ENCODE measurements at regions not wholly inside any gene's neighbourhood (a gene's known extent, or its start where the extent isn't known, plus 50 kb on each side); places are given as distances from the start of the nearest gene placed in this dataset.
A peak's percentile ranks its signal among the peaks of the same experiment; 100 is the strongest.

DNA sequence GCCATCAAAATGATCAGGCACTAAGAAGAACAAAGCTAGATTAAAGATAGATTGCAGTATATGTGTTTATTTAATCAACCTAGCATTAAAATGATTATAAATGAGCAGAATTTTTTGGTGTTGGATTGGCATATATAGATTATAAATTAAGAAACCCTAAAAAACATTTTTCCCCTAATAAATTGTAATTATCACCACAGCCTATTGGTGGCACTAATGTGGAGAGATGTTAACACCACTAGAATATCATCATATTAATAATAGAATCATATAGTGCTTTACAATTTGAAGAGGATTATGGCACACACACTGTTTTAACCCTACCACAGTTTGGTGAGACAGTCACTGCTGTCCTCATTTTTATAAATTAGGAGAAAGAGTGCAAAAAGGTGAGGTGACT lies 112.4 kb upstream of the RND3 start:
- H3K9me3 ChIP-seq: peaks cover 10% of the 10 kb centered on the region
- peaks cover 7% of the 10 kb centered on the region for H3K4me1 Mint-ChIP-seq (ENCODE audit: low read depth, unreplicated experiment)
- H3K36me3 ChIP-seq (ENCODE audit: control insufficient read depth, insufficient read depth, low read length): no peaks in the 10 kb centered on the region
- H3K36me3 Mint-ChIP-seq (ENCODE audit: insufficient read depth, unreplicated experiment): no peaks in the 10 kb centered on the region
- no TSS peak for BruUV-seq (replicated peaks)
- H3K27me3 Mint-ChIP-seq (ENCODE audit: insufficient read depth, unreplicated experiment): no peaks in the 10 kb centered on the region
- H3K27me3 ChIP-seq (replicated peaks; ENCODE audit: control insufficient read depth, insufficient read depth, low read length): no peaks in the 10 kb centered on the region
- peaks cover 16% of the 10 kb centered on the region for H3K4me1 ChIP-seq
- no peaks in the 10 kb centered on the region for H3K9me3 Mint-ChIP-seq (ENCODE audit: unreplicated experiment)
- DNase-seq: no peak
- no peak overlapping the region for H3K4me3 ChIP-seq (ENCODE audit: low read depth, low read length)
- POLR2A ChIA-PET: no interaction called here
- no peak overlapping the region for H3K27ac Mint-ChIP-seq (ENCODE audit: unreplicated experiment)
- intact Hi-C loops (cut with micrococcal nuclease; ENCODE audit: unreplicated experiment): no loop called here
- no peak overlapping the region for H3K4me3 Mint-ChIP-seq (ENCODE audit: unreplicated experiment)
- CTCF ChIA-PET: no interaction called here
- TF ChIP-seq CTCF (IDR thresholded peaks at IDR 0.05; ENCODE audit: insufficient read depth in 1 of 2, low read depth in 1 of 2, low read length in 1 of 2, severe bottlenecking in 1 of 2, unreplicated experiment in 1 of 2): peak in 1 of 2 experiments; percentile 0

DNA sequence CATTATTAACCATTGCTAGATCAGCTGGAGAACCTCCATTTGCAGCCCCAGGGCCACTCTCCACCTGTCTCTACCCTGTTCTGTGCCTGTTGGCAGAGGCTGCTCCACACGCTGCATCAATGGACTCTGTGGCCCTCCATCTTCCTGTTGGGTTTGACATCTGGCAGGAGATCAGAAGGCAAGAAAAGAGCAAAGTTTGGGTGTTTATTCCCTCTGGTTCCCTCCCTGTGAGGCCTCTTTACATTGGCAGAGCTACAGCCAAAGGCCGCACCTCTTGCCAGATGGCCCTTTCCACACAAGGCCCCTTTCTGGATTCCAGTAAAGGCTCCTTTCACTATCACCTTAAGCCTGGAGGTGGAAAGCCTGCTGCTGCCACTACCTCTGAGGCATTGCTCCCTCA lies 110.9 kb upstream of the RND3 start:
- DNase-seq: no peak
- no peak for TF ChIP-seq CTCF (IDR thresholded peaks at IDR 0.05; ENCODE audit: insufficient read depth in 1 of 2, low read depth in 1 of 2, low read length in 1 of 2, severe bottlenecking in 1 of 2, unreplicated experiment in 1 of 2)
- H3K9me3 ChIP-seq: peaks cover 10% of the 10 kb centered on the region
- Mint-ChIP-seq H3K4me1 (ENCODE audit: low read depth, unreplicated experiment) (peaks cover 7% of the 10 kb centered on the region), H3K27me3 (ENCODE audit: insufficient read depth, unreplicated experiment) (no peaks in the 10 kb centered on the region), H3K27ac (ENCODE audit: unreplicated experiment) (peak overlapping the region; percentile 15), H3K36me3 (ENCODE audit: insufficient read depth, unreplicated experiment) (no peaks in the 10 kb centered on the region), H3K4me3 (ENCODE audit: unreplicated experiment) (no peak overlapping the region), H3K9me3 (ENCODE audit: unreplicated experiment) (no peaks in the 10 kb centered on the region)
- peaks cover 16% of the 10 kb centered on the region for H3K4me1 ChIP-seq
- H3K27me3 ChIP-seq (replicated peaks; ENCODE audit: control insufficient read depth, insufficient read depth, low read length): no peaks in the 10 kb centered on the region
- CTCF ChIA-PET: no interaction called here
- no peaks in the 10 kb centered on the region for H3K36me3 ChIP-seq (ENCODE audit: control insufficient read depth, insufficient read depth, low read length)
- no TSS peak for BruUV-seq (replicated peaks)
- POLR2A ChIA-PET: no interaction called here
- H3K4me3 ChIP-seq (ENCODE audit: low read depth, low read length): no peak overlapping the region
- intact Hi-C loops (cut with micrococcal nuclease; ENCODE audit: unreplicated experiment): no loop called here

DNA sequence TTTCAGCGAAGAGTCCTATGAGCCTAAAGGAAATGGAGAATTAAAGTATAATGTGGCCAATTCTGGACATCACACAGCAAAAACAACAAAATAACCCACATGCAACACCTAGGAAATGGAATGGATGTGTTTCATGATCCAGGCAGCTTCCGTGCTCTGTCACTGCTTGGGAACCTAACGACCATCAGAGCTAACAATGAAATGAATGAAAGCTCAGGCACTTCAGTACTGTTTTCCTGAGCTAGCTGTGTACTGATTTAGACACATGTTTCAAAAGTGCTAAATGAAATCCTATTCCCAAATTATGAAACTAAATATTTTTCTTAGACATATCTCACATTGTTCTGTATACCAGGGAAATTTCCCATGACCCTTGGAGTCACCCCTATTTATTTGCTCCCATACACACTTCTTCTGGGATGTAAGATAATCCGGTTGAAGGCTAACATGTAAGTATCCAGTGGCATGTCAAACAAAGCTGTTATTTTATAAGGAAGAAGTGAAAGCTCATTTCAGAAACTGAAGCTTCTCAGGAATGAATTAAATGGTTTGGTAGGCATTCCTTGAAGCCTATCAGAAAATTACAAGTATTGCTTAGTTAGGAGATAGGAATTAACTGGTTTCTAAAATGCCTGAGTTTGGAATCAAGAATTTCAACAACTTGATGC lies 108.5 kb upstream of the RND3 start:
- no peak for TF ChIP-seq CTCF (IDR thresholded peaks at IDR 0.05; ENCODE audit: insufficient read depth in 1 of 2, low read depth in 1 of 2, low read length in 1 of 2, severe bottlenecking in 1 of 2, unreplicated experiment in 1 of 2)
- H3K27me3 Mint-ChIP-seq (ENCODE audit: insufficient read depth, unreplicated experiment): no peaks in the 10 kb centered on the region
- Histone ChIP-seq H3K9me3 (no peaks in the 10 kb centered on the region), H3K4me1 (peaks cover 4% of the 10 kb centered on the region), H3K36me3 (ENCODE audit: control insufficient read depth, insufficient read depth, low read length) (no peaks in the 10 kb centered on the region), H3K4me3 (ENCODE audit: low read depth, low read length) (no peak overlapping the region), H3K27me3 (replicated peaks; ENCODE audit: control insufficient read depth, insufficient read depth, low read length) (no peaks in the 10 kb centered on the region)
- no TSS peak for BruUV-seq (replicated peaks)
- no peak overlapping the region for H3K4me3 Mint-ChIP-seq (ENCODE audit: unreplicated experiment)
- no peaks in the 10 kb centered on the region for H3K9me3 Mint-ChIP-seq (ENCODE audit: unreplicated experiment)
- no peaks in the 10 kb centered on the region for H3K36me3 Mint-ChIP-seq (ENCODE audit: insufficient read depth, unreplicated experiment)
- ChIA-PET POLR2A (interaction anchor here (0.6 kb wide), 1 partner anchor 1009 kb away, joined by 4 read pairs; no protein-coding TSS in a partner anchor), CTCF (no interaction called here)
- intact Hi-C loops (cut with micrococcal nuclease; ENCODE audit: unreplicated experiment): no loop called here
- H3K4me1 Mint-ChIP-seq (ENCODE audit: low read depth, unreplicated experiment): peaks cover 7% of the 10 kb centered on the region
- DNase-seq: no peak
- H3K27ac Mint-ChIP-seq (ENCODE audit: unreplicated experiment): no peak overlapping the region
